ENCODE measurements at regions not wholly inside any gene's neighbourhood (a gene's known extent, or its start where the extent isn't known, plus 50 kb on each side); places are given as distances from the start of the nearest gene placed in this dataset.

- POLR2A ChIA-PET, result no interaction called here
- Mint-ChIP-seq H3K4me3 (no peak overlapping the region), H3K4me1 (ENCODE audit: low read depth) (no peaks in the 10 kb centered on the region), H3K27me3 (peaks cover 28% of the 10 kb centered on the region), H3K36me3 (ENCODE audit: low read depth) (no peaks in the 10 kb centered on the region), H3K9me3 (no peaks in the 10 kb centered on the region), H3K27ac (no peak overlapping the region)
- no peaks in the 10 kb centered on the region for H3K36me3 ChIP-seq (ENCODE audit: insufficient read depth, low read length)
- peaks cover 0 to 4% of the 10 kb centered on the region in 2 experiments for H3K9me3 ChIP-seq (ENCODE audit: control insufficient read depth in 1 of 2, insufficient read depth in 1 of 2, low read length in 2 of 2)
- intact Hi-C loops (cut with DNase I, micrococcal nuclease), result no loop called here
- no peak for ATAC-seq (ENCODE audit: poor library complexity)
- H3K4me1 ChIP-seq (ENCODE audit: insufficient read depth, low read length), result no peaks in the 10 kb centered on the region
- H3K4me3 ChIP-seq (ENCODE audit: low read length), result no peak overlapping the region
- CTCF ChIA-PET, result no interaction called here
- H3K27ac ChIP-seq (ENCODE audit: low read depth in 1 of 2, low read length in 2 of 2), result no peak overlapping the region
- no peak for TF ChIP-seq CTCF (IDR thresholded peaks at IDR 0.05)
- DNase-seq, result no peak
- H3K27me3 ChIP-seq (ENCODE audit: control insufficient read depth in 1 of 2, insufficient read depth in 2 of 2, low read length in 2 of 2), result no peaks in the 10 kb centered on the region
Observed at GRCh38 chr4:138796761-138797160, 218.8 kb upstream of the NOCT start.

- ATAC-seq (ENCODE audit: poor library complexity) (no peak), DNase-seq (no peak)
- Mint-ChIP-seq H3K27ac (no peak overlapping the region), H3K4me1 (ENCODE audit: low read depth) (no peaks in the 10 kb centered on the region), H3K27me3 (peaks cover 8% of the 10 kb centered on the region), H3K4me3 (no peak overlapping the region), H3K36me3 (ENCODE audit: low read depth) (no peaks in the 10 kb centered on the region), H3K9me3 (no peaks in the 10 kb centered on the region)
- no peaks in the 10 kb centered on the region for H3K4me1 ChIP-seq (ENCODE audit: insufficient read depth, low read length)
- H3K27ac ChIP-seq (ENCODE audit: low read depth in 1 of 2, low read length in 2 of 2), result no peak overlapping the region
- H3K4me3 ChIP-seq (ENCODE audit: low read length), result no peak overlapping the region
- TF ChIP-seq CTCF (IDR thresholded peaks at IDR 0.05), result no peak
- H3K36me3 ChIP-seq (ENCODE audit: insufficient read depth, low read length), result no peaks in the 10 kb centered on the region
- intact Hi-C loops (cut with DNase I, micrococcal nuclease), result no loop called here
- H3K27me3 ChIP-seq (ENCODE audit: control insufficient read depth in 1 of 2, insufficient read depth in 2 of 2, low read length in 2 of 2), result no peaks in the 10 kb centered on the region
- no peaks in the 10 kb centered on the region for H3K9me3 ChIP-seq (ENCODE audit: control insufficient read depth in 1 of 2, insufficient read depth in 1 of 2, low read length in 2 of 2)
- POLR2A ChIA-PET, result no interaction called here
- CTCF ChIA-PET, result no interaction called here
Observed at GRCh38 chr4:138790706-138791340, 224.8 kb upstream of the NOCT start.

- Histone ChIP-seq H3K27me3 (ENCODE audit: control insufficient read depth in 1 of 2, insufficient read depth in 2 of 2, low read length in 2 of 2) (no peaks in the 10 kb centered on the region), H3K27ac (ENCODE audit: low read depth in 1 of 2, low read length in 2 of 2) (no peak overlapping the region), H3K4me3 (ENCODE audit: low read length) (no peak overlapping the region), H3K4me1 (ENCODE audit: insufficient read depth, low read length) (no peaks in the 10 kb centered on the region), H3K36me3 (ENCODE audit: insufficient read depth, low read length) (no peaks in the 10 kb centered on the region), H3K9me3 (ENCODE audit: control insufficient read depth in 1 of 2, insufficient read depth in 1 of 2, low read length in 2 of 2) (no peaks in the 10 kb centered on the region)
- Mint-ChIP-seq H3K36me3 (ENCODE audit: low read depth) (no peaks in the 10 kb centered on the region), H3K4me3 (no peak overlapping the region), H3K27me3 (peaks cover 10% of the 10 kb centered on the region), H3K27ac (no peak overlapping the region), H3K4me1 (ENCODE audit: low read depth) (no peaks in the 10 kb centered on the region), H3K9me3 (no peaks in the 10 kb centered on the region)
- CTCF ChIA-PET, result no interaction called here
- no peak for ATAC-seq (ENCODE audit: poor library complexity)
- TF ChIP-seq CTCF (IDR thresholded peaks at IDR 0.05), result no peak
- POLR2A ChIA-PET, result no interaction called here
- no peak for DNase-seq
- intact Hi-C loops (cut with DNase I, micrococcal nuclease), result no loop called here
Observed at GRCh38 chr4:138789796-138790195, 225.8 kb upstream of the NOCT start.

All from CD4-positive, alpha-beta T cell (primary cell).